HL-60 (cell line): ENCODE measurements at regions not wholly inside any gene's neighbourhood (a gene's known extent, or its start where the extent isn't known, plus 50 kb on each side); places are given as distances from the start of the nearest gene placed in this dataset.

ENCODE experiments used
- DNase-seq, 2 experiments: peaks; one replicate each; pipeline ENCODE4 v3.0.0-alpha.2; 2010 to 2020; ENCODE audit warnings: low read depth in 1 of 2, low spot score in 1 of 2
- H3K27ac ChIP-seq: fragments of 250-450 bp; sonication (Bioruptor Pico); replicated peaks from 2 replicates; pipeline ENCODE4 v1.5.1; 2020; ENCODE audit warnings: mild to moderate bottlenecking, moderate library complexity
- H3K27me3 ChIP-seq: fragments of 250-450 bp; sonication (Bioruptor Pico); 2 replicates; pipeline ENCODE4 v1.5.1; 2021; ENCODE audit warnings: mild to moderate bottlenecking, moderate library complexity; ENCODE audit not compliant: insufficient read depth, poor library complexity, severe bottlenecking
- H3K4me3 ChIP-seq: replicated peaks from 2 replicates; pipeline ENCODE4 v1.5.1; 2011; ENCODE audit warnings: mild to moderate bottlenecking, control low read depth, low read length; ENCODE audit not compliant: insufficient read depth
- GABPA ChIP-seq: IDR thresholded peaks from 2 replicates; pipeline ENCODE4 v1.6.1; 2012; ENCODE audit warnings: low read depth
- POLR2AphosphoS5 ChIP-seq: IDR thresholded peaks from 2 replicates; pipeline ENCODE4 v1.6.1; 2012; ENCODE audit warnings: low read depth
- SPI1 ChIP-seq: IDR thresholded peaks from 2 replicates; pipeline ENCODE4 v1.6.1; 2012; ENCODE audit warnings: low read depth, mild to moderate bottlenecking, borderline replicate concordance
- TF ChIP-seq, protein P1 (sequence below): IDR thresholded peaks from 2 replicates; pipeline ENCODE4 v1.6.1; 2012; ENCODE audit warnings: low read depth; ENCODE audit not compliant: insufficient replicate concordance
- TF ChIP-seq, protein P2 (sequence below): IDR thresholded peaks from one replicate; pipeline ENCODE4 v1.5.1; 2011; ENCODE audit warnings: low read length, control low read depth, inconsistent platforms; ENCODE audit not compliant: insufficient read depth

GRCh38 chr11:105224482-105225253 is 85.1 kb upstream of the CARD18 start:
- no peaks in the 10 kb centered on the region for H3K27me3 ChIP-seq
- H3K27ac ChIP-seq: no peak overlapping the region
- no peak for DNase-seq
- H3K4me3 ChIP-seq: no peak overlapping the region
- TF ChIP-seq, protein P1, sequence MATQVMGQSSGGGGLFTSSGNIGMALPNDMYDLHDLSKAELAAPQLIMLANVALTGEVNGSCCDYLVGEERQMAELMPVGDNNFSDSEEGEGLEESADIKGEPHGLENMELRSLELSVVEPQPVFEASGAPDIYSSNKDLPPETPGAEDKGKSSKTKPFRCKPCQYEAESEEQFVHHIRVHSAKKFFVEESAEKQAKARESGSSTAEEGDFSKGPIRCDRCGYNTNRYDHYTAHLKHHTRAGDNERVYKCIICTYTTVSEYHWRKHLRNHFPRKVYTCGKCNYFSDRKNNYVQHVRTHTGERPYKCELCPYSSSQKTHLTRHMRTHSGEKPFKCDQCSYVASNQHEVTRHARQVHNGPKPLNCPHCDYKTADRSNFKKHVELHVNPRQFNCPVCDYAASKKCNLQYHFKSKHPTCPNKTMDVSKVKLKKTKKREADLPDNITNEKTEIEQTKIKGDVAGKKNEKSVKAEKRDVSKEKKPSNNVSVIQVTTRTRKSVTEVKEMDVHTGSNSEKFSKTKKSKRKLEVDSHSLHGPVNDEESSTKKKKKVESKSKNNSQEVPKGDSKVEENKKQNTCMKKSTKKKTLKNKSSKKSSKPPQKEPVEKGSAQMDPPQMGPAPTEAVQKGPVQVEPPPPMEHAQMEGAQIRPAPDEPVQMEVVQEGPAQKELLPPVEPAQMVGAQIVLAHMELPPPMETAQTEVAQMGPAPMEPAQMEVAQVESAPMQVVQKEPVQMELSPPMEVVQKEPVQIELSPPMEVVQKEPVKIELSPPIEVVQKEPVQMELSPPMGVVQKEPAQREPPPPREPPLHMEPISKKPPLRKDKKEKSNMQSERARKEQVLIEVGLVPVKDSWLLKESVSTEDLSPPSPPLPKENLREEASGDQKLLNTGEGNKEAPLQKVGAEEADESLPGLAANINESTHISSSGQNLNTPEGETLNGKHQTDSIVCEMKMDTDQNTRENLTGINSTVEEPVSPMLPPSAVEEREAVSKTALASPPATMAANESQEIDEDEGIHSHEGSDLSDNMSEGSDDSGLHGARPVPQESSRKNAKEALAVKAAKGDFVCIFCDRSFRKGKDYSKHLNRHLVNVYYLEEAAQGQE: no peak
- TF ChIP-seq SPI1: no peak
- no peak for TF ChIP-seq GABPA
- TF ChIP-seq, protein P2, sequence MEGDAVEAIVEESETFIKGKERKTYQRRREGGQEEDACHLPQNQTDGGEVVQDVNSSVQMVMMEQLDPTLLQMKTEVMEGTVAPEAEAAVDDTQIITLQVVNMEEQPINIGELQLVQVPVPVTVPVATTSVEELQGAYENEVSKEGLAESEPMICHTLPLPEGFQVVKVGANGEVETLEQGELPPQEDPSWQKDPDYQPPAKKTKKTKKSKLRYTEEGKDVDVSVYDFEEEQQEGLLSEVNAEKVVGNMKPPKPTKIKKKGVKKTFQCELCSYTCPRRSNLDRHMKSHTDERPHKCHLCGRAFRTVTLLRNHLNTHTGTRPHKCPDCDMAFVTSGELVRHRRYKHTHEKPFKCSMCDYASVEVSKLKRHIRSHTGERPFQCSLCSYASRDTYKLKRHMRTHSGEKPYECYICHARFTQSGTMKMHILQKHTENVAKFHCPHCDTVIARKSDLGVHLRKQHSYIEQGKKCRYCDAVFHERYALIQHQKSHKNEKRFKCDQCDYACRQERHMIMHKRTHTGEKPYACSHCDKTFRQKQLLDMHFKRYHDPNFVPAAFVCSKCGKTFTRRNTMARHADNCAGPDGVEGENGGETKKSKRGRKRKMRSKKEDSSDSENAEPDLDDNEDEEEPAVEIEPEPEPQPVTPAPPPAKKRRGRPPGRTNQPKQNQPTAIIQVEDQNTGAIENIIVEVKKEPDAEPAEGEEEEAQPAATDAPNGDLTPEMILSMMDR: no peak
- TF ChIP-seq POLR2AphosphoS5: no peak

GRCh38 chr11:105220121-105220520 is 80.6 kb upstream of the CARD18 start:
- TF ChIP-seq SPI1 (peak; percentile 96), GABPA (no peak)

DNA sequence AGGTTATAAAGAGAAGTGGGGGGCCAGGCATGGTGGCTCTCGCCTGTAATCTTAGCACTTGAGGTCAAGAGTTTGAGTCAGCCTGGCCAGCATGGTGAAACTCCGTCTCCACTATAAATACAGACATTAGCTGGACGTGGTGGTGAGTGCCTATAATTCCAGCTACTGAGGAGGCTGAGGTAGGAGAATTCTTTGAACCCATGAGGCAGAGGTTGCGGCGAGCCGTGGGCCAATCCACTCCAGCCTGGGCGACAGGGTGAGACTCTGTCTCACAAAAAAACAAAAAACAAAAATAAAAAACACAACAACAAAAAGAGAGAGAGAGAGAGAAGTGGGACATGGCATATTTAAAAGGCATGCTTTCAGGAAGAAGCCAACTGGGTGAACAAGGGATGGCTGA is 80.1 kb upstream of the CARD18 start:
- TF ChIP-seq, protein P1: no peak
- TF ChIP-seq, protein P2: no peak
- TF ChIP-seq POLR2AphosphoS5: no peak
- TF ChIP-seq GABPA: no peak
- TF ChIP-seq SPI1: no peak
- no peak for DNase-seq
- peak overlapping the region; percentile 51 for H3K27ac ChIP-seq
- H3K4me3 ChIP-seq: no peak overlapping the region
- H3K27me3 ChIP-seq: no peaks in the 10 kb centered on the region

More at GRCh38 chr11:105220121-105220520, 80.6 kb upstream of the CARD18 start:
- Histone ChIP-seq H3K27ac (peak overlapping the region; percentile 51), H3K4me3 (no peak overlapping the region), H3K27me3 (no peaks in the 10 kb centered on the region)
- DNase-seq: peak in 1 of 2 experiments; percentile 61

GRCh38 chr11:105219269-105219668 is 79.7 kb upstream of the CARD18 start:
- TF ChIP-seq, protein P2: no peak
- TF ChIP-seq GABPA: no peak
- no peak overlapping the region for H3K4me3 ChIP-seq
- no peaks in the 10 kb centered on the region for H3K27me3 ChIP-seq
- H3K27ac ChIP-seq: no peak overlapping the region
- no peak for DNase-seq
